Breast epithelium (tissue), 3 donors: ENCODE measurements at regions not wholly inside any gene's neighbourhood (a gene's known extent, or its start where the extent isn't known, plus 50 kb on each side); places are given as distances from the start of the nearest gene placed in this dataset.

Source experiments
- POLR2AphosphoS5 ChIP-seq, 3 donors: sonication (generic); formaldehyde crosslinking; IDR thresholded peaks; one replicate each; pipeline ENCODE4 v1.6.1; 2017; ENCODE audit warnings: antibody characterized with exemption in 3 of 3
- TF ChIP-seq, protein P1 (sequence below), 3 donors: fragments of 450-650 bp; IDR thresholded peaks; one replicate each; pipeline ENCODE4 v1.5.1; 2016 to 2017; ENCODE audit warnings: antibody characterized with exemption in 3 of 3, mild to moderate bottlenecking in 3 of 3, moderate library complexity in 3 of 3

DNA sequence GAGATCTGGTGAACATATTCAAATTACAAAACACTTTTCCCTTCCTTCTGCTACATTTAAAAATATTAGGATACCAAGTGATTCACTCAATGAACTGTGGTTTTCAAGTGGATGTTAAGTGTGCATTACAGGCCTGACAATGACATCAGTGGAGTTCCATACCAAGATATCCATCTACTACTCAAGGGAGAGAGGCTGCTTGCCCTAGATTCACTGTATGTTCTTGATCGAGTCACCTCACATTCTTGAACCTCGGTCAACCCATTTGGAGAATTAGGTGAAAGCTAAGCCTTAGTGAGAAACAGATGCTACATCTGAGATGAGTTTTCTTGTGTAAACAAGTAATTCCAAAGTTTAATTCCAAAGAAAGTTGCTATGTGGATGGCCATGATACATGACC lies 142.2 kb downstream of the FGF10 start:
- TF ChIP-seq, protein P1, sequence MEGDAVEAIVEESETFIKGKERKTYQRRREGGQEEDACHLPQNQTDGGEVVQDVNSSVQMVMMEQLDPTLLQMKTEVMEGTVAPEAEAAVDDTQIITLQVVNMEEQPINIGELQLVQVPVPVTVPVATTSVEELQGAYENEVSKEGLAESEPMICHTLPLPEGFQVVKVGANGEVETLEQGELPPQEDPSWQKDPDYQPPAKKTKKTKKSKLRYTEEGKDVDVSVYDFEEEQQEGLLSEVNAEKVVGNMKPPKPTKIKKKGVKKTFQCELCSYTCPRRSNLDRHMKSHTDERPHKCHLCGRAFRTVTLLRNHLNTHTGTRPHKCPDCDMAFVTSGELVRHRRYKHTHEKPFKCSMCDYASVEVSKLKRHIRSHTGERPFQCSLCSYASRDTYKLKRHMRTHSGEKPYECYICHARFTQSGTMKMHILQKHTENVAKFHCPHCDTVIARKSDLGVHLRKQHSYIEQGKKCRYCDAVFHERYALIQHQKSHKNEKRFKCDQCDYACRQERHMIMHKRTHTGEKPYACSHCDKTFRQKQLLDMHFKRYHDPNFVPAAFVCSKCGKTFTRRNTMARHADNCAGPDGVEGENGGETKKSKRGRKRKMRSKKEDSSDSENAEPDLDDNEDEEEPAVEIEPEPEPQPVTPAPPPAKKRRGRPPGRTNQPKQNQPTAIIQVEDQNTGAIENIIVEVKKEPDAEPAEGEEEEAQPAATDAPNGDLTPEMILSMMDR (IDR thresholded peaks at IDR 0.05), result no peak
- no peak for TF ChIP-seq POLR2AphosphoS5 (IDR thresholded peaks at IDR 0.05)
